ENCODE measurements at regions not wholly inside any gene's neighbourhood (a gene's known extent, or its start where the extent isn't known, plus 50 kb on each side); places are given as distances from the start of the nearest gene placed in this dataset.

DNA sequence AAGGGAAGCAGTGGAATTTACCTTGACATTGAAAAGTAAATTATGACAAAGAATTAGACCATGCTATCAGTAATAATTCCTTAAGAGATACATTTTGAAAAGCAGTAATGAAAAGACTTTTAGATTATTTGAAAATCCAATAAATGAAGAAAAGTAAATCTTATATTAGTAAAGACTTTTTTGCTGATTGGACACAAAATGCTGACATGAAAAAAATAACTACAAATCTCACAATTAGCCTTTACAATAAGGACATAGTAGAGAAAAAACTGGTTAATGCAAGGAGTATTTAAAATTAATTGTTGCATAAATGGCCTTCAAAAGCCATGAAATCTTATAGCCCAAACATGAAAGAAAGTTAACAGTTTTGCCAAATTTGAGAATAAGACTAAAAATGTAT, 446.1 kb upstream of the FAM241A start (continued):
- TF ChIP-seq E2F4 (IDR thresholded peaks at IDR 0.05; ENCODE audit: low read depth, low read length) = no peak
- no peak for TF ChIP-seq YBX1 (IDR thresholded peaks at IDR 0.05)
- TF ChIP-seq, protein P1, sequence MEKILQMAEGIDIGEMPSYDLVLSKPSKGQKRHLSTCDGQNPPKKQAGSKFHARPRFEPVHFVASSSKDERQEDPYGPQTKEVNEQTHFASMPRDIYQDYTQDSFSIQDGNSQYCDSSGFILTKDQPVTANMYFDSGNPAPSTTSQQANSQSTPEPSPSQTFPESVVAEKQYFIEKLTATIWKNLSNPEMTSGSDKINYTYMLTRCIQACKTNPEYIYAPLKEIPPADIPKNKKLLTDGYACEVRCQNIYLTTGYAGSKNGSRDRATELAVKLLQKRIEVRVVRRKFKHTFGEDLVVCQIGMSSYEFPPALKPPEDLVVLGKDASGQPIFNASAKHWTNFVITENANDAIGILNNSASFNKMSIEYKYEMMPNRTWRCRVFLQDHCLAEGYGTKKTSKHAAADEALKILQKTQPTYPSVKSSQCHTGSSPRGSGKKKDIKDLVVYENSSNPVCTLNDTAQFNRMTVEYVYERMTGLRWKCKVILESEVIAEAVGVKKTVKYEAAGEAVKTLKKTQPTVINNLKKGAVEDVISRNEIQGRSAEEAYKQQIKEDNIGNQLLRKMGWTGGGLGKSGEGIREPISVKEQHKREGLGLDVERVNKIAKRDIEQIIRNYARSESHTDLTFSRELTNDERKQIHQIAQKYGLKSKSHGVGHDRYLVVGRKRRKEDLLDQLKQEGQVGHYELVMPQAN (conservative IDR thresholded peaks at IDR 0.05) = no peak

DNA sequence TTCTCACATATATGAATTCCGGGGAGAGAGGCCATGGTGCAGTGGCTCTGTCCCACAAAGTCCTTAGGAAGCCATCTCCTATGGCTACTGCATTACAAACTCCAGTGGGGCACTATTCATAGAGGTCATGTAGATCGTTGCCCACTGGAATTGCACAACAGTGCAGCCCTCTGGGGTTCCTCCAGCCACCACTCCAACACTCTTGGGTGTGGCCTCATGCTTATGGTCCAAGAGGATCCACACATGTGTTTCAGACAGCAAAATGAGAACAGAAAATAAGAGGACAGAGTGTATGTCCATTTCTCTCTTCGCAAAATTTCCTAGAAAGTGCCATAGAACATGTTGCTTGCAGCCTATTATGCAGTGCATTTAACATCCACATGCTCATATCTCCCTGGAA, 444.2 kb upstream of the FAM241A start:
- no peak overlapping the region for H2AFZ ChIP-seq (ENCODE audit: control insufficient read depth, low read depth, low read length)
- no peak overlapping the region for H3K27ac ChIP-seq (ENCODE audit: control insufficient read depth, insufficient read depth)
- WGBS (ENCODE audit: insufficient coverage, insufficient replicate concordance, low lambda C conversion rate, missing lambda C conversion rate) = 12% methylated on average over 3 of the region's 3 CpGs
- ChIA-PET CTCF (no interaction called here), RAD21 (ENCODE audit: unreplicated experiment) (no interaction called here), POLR2A (no interaction called here), SMC1A (ENCODE audit: uncharacterized antibody, unreplicated experiment) (no interaction called here)
- DNase-seq (ENCODE audit: low read depth, low spot score) (no peak), FAIRE-seq (no peak), ATAC-seq (no peak)
- H3K27me3 ChIP-seq (replicated peaks in 1 of 2; ENCODE audit: control insufficient read depth in 2 of 2, insufficient read depth in 2 of 2, low read length in 1 of 2) = no peaks in the 10 kb centered on the region
- H3K4me3 ChIP-seq = no peak overlapping the region
- no peaks in the 10 kb centered on the region for H3K9me3 ChIP-seq (replicated peaks; ENCODE audit: control insufficient read depth, insufficient read depth, low read length)
- no peaks in the 10 kb centered on the region for H3K79me2 ChIP-seq (ENCODE audit: control insufficient read depth, insufficient read depth, low read length)
- no peak overlapping the region for H3K4me2 ChIP-seq (ENCODE audit: control insufficient read depth, insufficient read depth)
- H3K4me1 ChIP-seq (ENCODE audit: control insufficient read depth, insufficient read depth, low read length) = no peaks in the 10 kb centered on the region
- BruUV-seq (replicated peaks) = no TSS peak
- no peak overlapping the region for H3K9ac ChIP-seq (ENCODE audit: control insufficient read depth, insufficient read depth, low read length)
- H4K20me1 ChIP-seq (ENCODE audit: control insufficient read depth, insufficient read depth) = no peaks in the 10 kb centered on the region
- no peak for TF ChIP-seq BCLAF1 (IDR thresholded peaks at IDR 0.05)
- TF ChIP-seq PAX8 (IDR thresholded peaks at IDR 0.05) = no peak
- no peak for TF ChIP-seq SRF (IDR thresholded peaks at IDR 0.05; ENCODE audit: low read depth in 2 of 2, low read length in 2 of 2)
- no peak for TF ChIP-seq MTA2 (IDR thresholded peaks at IDR 0.05; ENCODE audit: low read depth)
- TF ChIP-seq POLR2AphosphoS5 (IDR thresholded peaks at IDR 0.05; ENCODE audit: low read length) = no peak
- no peak for TF ChIP-seq NR2F1 (conservative IDR thresholded peaks at IDR 0.05)
- TF ChIP-seq ATF7 (IDR thresholded peaks at IDR 0.05; ENCODE audit: low read depth) = no peak
- no peak for TF ChIP-seq NFXL1 (IDR thresholded peaks at IDR 0.05; ENCODE audit: borderline replicate concordance)
- TF ChIP-seq WRNIP1 (IDR thresholded peaks at IDR 0.05; ENCODE audit: borderline replicate concordance, low read depth, low read length) = no peak
- in situ Hi-C loops (cut with MboI) (no loop called here), intact Hi-C loops (cut with micrococcal nuclease; ENCODE audit: unreplicated experiment) (no loop called here)
- H3K36me3 ChIP-seq (ENCODE audit: control insufficient read depth in 2 of 2, insufficient read depth in 2 of 2, low read length in 1 of 2) = no peaks in the 10 kb centered on the region
